ACHN (cell line): ENCODE measurements at regions not wholly inside any gene's neighbourhood (a gene's known extent, or its start where the extent isn't known, plus 50 kb on each side); places are given as distances from the start of the nearest gene placed in this dataset.
A peak's percentile ranks its signal among the peaks of the same experiment; 100 is the strongest.
"Not testable (repeated sequence)": the region's sequence is repeated elsewhere in the genome, so short reads cannot be mapped to it uniquely, and the experiment has no call there.

Experiments used
- DNase-seq: peaks from one replicate; pipeline ENCODE4 v3.0.0-alpha.2; 2015
- in situ Hi-C: cut with HindIII; loops from 2 replicates; pipeline ENCODE4 v1.10.0; 2017; ENCODE audit warnings: low sequenced_read_pairs, low pct_ligation_motif_present, low pct_unique_long_range_greater_than_20kb

DNA sequence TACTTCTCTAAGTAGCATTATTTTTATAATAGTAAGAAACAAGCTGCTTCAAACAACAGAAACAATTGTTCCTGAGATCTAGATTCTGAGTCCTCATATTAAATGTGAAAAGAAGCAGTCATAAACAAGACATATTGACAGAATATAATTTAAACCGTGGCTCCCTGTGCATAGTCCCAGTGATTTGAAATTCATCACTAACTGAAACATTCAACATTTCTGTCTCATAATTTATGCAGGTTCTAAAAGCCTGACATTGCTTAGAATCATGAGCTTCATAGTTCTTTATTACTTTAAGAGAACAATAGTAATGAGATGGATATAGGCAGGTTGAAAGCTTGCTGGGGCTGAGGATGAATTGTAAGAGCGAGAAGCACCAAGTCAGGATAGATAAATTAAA is 375.5 kb upstream of the MAGEB18 start:
- in situ Hi-C loops: no loop called here
- DNase-seq: no peak

GRCh38 chrX:25771853-25772252 is 366.3 kb upstream of the MAGEB18 start:
- DNase-seq, in situ Hi-C loops: not testable (repeated sequence)

- DNase-seq, in situ Hi-C loops: not testable (repeated sequence)
These were observed 340.3 kb upstream of the MAGEB18 start for GRCh38 chrX:25797796-25798195.

GRCh38 chrX:25805744-25806143 is 332.4 kb upstream of the MAGEB18 start:
- no peak for DNase-seq
- in situ Hi-C loops: no loop called here

DNA sequence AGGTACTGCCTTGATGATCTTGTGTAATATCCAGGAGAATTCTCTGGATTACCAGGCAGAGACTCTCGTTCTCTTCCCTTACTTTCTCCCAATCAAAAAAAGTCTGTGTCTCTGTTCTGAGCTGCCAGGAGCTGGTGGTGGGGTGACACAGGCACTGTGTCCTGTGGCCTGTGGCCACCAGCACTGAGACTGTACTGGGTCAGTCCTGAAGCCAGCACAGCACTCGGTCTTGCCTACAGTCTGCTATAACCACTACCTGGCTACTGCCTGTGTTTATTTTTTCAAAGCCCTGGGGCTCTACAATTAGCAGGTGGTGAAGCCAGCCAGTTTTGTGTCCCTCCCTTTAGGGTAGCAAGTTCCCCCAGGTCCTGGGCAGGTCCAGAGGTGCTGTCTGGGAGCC is 331.1 kb upstream of the MAGEB18 start:
- in situ Hi-C loops: no loop called here
- no peak for DNase-seq

DNA sequence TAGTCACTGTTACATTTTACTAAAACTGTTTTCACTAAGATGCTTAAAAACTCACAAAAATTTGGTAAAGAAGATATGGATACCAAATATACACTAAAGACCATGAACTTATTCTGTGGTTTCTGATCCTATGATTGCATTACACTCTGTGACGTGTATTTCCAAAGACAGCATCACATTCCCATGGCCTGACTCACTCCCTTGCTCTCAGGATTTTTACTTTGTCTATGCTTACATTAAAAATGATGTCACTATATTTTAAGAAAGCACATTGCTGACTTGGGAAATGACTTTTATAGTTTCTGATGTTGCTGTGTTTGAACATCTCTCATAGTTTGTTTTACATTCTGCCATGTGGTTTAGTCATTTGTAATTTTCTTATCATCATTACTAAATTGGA is 327.9 kb upstream of the MAGEB18 start:
- DNase-seq: no peak
- in situ Hi-C loops: no loop called here

DNA sequence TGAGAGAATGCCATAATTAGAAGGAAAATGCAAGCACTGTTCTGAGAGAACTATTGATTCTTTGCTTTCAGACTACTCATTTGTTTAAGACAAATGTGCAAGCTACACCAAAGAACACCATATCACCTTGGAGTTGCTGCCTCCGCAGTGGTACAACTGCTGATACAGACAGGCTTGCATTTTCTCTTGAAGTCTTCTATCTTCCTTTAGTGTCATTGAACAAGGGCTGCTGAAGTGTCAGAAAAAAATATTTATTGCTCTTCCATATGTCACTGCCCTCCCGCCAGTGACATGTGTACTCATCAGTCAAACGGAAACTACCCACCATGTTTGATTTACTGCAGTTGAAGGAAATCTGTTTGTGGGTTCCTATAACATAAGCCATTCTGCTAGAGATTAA is 318.3 kb upstream of the MAGEB18 start:
- no peak for DNase-seq
- in situ Hi-C loops: no loop called here

GRCh38 chrX:25851141-25851540 is 287.0 kb upstream of the MAGEB18 start:
- DNase-seq: no peak
- in situ Hi-C loops: no loop called here

- DNase-seq: no peak
These were observed 285.1 kb upstream of the MAGEB18 start for GRCh38 chrX:25853002-25853479.

DNA sequence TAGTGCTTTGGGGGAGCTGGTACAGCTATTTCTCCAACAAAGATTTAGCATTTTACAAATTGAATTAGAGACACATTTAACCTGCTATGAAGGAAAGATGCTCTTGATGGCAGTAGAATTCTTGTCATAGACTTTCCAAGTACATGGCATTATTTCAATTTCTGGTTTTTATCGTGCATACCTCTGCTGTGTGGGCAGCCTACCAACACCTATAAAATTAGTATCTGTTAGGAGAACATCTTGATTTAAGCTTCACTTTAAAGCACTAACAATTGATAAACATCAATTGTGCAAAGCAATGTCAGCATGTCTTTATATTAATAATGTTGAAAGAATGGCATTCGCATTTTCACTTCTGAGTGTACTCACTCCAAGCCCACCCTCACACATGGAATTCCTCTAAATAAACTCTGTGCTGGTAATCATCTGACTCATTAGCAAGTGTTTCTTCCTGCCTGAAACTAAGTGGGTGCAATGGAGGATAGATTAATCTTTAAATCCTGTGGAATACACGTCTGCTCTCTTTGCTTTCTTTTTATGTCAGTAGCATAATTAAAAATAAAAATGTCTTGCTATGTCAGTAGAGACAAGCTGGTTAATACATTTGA is 279.8 kb upstream of the MAGEB18 start:
- peak; percentile 9 for DNase-seq
- in situ Hi-C loops: no loop called here

More at GRCh38 chrX:25853002-25853479, 285.1 kb upstream of the MAGEB18 start:
- in situ Hi-C loops: no loop called here

DNA sequence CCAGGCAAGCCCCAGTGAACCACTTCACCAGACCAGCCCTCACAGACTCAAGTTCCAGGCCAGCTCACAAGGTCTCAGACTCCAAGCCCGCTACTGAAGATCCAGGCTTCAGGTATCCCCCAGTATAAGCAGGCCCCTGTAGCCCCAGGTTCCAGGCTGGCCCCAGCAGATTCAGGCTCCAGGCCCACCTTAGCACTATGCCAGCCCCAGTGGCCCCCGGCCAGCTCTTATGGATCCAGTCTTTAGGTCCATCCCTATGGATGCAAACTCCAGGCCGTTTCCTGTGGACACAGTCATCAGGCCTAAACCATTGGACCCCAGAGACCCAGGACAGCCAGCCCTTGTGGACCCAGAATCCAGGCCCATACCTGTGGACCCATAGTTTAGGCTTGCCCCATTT is 277.8 kb upstream of the MAGEB18 start:
- in situ Hi-C loops: no loop called here
- no peak for DNase-seq

GRCh38 chrX:25869761-25870160 is 268.4 kb upstream of the MAGEB18 start:
- in situ Hi-C loops: no loop called here
- peak; percentile 2 for DNase-seq

GRCh38 chrX:25872786-25873185 is 265.4 kb upstream of the MAGEB18 start:
- in situ Hi-C loops: no loop called here
- DNase-seq: no peak

- peak; percentile 7 for DNase-seq
- in situ Hi-C loops: no loop called here
These were observed 264.9 kb upstream of the MAGEB18 start for GRCh38 chrX:25873196-25873595.

GRCh38 chrX:25878806-25879205 is 259.3 kb upstream of the MAGEB18 start:
- DNase-seq: no peak
- in situ Hi-C loops: no loop called here

GRCh38 chrX:25882503-25882902 is 255.6 kb upstream of the MAGEB18 start:
- in situ Hi-C loops: not testable (repeated sequence)

DNA sequence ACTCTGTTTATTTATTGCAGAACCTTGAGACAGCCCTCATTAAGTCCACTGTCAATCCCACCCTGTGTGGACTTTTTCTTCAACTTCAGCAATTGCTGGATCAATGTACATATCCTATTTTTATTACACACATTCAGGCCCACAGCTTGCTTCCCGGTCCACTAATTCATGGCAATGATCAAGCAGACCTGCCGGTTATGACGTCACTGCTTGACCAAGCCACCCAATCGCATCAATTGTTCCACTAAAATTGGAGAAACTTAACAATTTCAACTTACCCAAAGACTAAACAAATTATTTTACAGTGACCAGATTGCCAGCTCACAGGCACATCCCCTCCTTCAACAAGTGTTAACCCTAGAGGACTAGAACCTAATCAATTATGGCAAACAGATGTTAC is 240.4 kb upstream of the MAGEB18 start:
- DNase-seq: no peak
- in situ Hi-C loops: no loop called here

More at GRCh38 chrX:25882503-25882902, 255.6 kb upstream of the MAGEB18 start:
- not testable (repeated sequence) for DNase-seq

GRCh38 chrX:25905728-25906127 is 232.4 kb upstream of the MAGEB18 start:
- DNase-seq, in situ Hi-C loops: not testable (repeated sequence)

DNA sequence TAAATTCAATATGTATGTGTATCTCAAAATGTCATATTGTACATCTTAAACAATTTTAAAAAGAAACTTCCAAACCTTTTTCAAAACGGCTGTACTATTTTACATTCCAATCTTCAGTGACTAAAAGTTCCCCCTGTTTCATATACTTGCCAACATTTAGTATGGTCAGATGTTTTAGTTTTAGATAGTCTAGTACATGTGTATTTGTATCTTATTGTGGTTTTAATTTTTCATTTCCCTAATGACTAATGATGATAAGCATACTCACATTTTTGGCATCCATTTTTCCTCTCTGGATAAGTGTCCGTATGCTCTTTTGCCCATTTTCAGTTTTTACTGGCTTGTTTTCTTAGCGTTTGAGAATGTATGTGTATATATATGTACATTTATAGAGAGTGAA is 212.2 kb upstream of the MAGEB18 start:
- no peak for DNase-seq
- in situ Hi-C loops: no loop called here

DNA sequence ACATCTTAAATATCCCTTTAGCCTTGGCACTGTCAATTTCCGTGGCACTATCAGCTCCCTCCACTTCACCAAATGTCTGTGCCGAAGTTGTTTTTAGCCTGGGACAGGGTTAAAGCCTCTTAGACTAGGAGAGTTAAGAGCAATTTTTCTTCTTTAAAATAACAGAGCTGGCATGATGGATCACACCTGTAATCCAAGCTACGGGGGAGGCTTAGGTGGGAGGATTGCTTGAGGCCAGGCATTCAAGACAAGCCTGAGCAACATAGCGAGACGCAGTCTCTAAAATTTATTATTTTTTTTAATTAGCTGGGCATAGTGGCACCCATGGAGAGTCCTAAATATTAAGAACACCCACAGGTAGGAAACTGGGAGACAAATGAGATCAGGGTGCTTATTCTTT is 209.8 kb upstream of the MAGEB18 start:
- no peak for DNase-seq
- in situ Hi-C loops: no loop called here

GRCh38 chrX:25941087-25941486 is 197.1 kb upstream of the MAGEB18 start:
- DNase-seq: peak; percentile 49
- in situ Hi-C loops: no loop called here
